HFFc6 (cell line): ENCODE measurements at regions not wholly inside any gene's neighbourhood (a gene's known extent, or its start where the extent isn't known, plus 50 kb on each side); places are given as distances from the start of the nearest gene placed in this dataset.

Experiments used
- DNase-seq: peaks from one replicate; pipeline ENCODE4 v3.0.0-alpha.2; 2018
- H3K27ac Mint-ChIP-seq: 2 replicates; pipeline ENCODE4 v1.8.0; 2020; ENCODE audit warnings: mild to moderate bottlenecking, mixed read lengths
- H3K27me3 Mint-ChIP-seq: 2 replicates; pipeline ENCODE4 v1.8.0; 2021; ENCODE audit warnings: mild to moderate bottlenecking, moderate library complexity, mixed read lengths; ENCODE audit not compliant: insufficient read depth
- H3K36me3 Mint-ChIP-seq: 2 replicates; pipeline ENCODE4 v1.8.0; 2021; ENCODE audit warnings: low read depth, mixed read lengths
- H3K4me1 Mint-ChIP-seq: 2 replicates; pipeline ENCODE4 v1.8.0; 2020; ENCODE audit warnings: low read depth, mixed read lengths
- H3K4me3 Mint-ChIP-seq: 2 replicates; pipeline ENCODE4 v1.8.0; 2020; ENCODE audit warnings: mild to moderate bottlenecking, moderate library complexity, mixed read lengths
- H3K9me3 Mint-ChIP-seq: 2 replicates; pipeline ENCODE4 v1.8.0; 2020; ENCODE audit warnings: mild to moderate bottlenecking, mixed read lengths
- CTCF ChIP-seq: fragments of 200-600 bp; sonication (generic); IDR thresholded peaks from 2 replicates; pipeline ENCODE4 v1.5.0; 2021; ENCODE audit warnings: antibody characterized with exemption, mild to moderate bottlenecking

- H3K9me3 Mint-ChIP-seq = peaks cover 44% of the 10 kb centered on the region
- DNase-seq = no peak
- no peak overlapping the region for H3K4me3 Mint-ChIP-seq
Measured at GRCh38 chr2:120583121-120583520, 152.5 kb upstream of the GLI2 start.

GRCh38 chr2:120583851-120584570 lies 151.7 kb upstream of the GLI2 start:
- Mint-ChIP-seq H3K27ac (no peak overlapping the region), H3K4me3 (no peak overlapping the region), H3K27me3 (peaks cover 16% of the 10 kb centered on the region), H3K36me3 (peaks cover 36% of the 10 kb centered on the region), H3K9me3 (peaks cover 44% of the 10 kb centered on the region), H3K4me1 (peaks cover 10% of the 10 kb centered on the region)
- DNase-seq = no peak
- no peak for TF ChIP-seq CTCF

More at GRCh38 chr2:120583121-120583520, 152.5 kb upstream of the GLI2 start:
- peaks cover 15% of the 10 kb centered on the region for H3K27me3 Mint-ChIP-seq
- no peak for TF ChIP-seq CTCF
- no peak overlapping the region for H3K27ac Mint-ChIP-seq
- H3K36me3 Mint-ChIP-seq = peaks cover 36% of the 10 kb centered on the region
- H3K4me1 Mint-ChIP-seq = peaks cover 1% of the 10 kb centered on the region; the same call in 1 of the 2 replicates

GRCh38 chr2:120586507-120587278 lies 149.0 kb upstream of the GLI2 start:
- Mint-ChIP-seq H3K36me3 (peaks cover 36% of the 10 kb centered on the region), H3K4me1 (peaks cover 37% of the 10 kb centered on the region), H3K27ac (no peak overlapping the region), H3K4me3 (no peak overlapping the region), H3K27me3 (peaks cover 13% of the 10 kb centered on the region), H3K9me3 (peaks cover 49% of the 10 kb centered on the region)
- DNase-seq = no peak
- no peak for TF ChIP-seq CTCF

- no peak for DNase-seq
- Mint-ChIP-seq H3K9me3 (peaks cover 49% of the 10 kb centered on the region), H3K4me3 (no peak overlapping the region), H3K27ac (no peak overlapping the region), H3K4me1 (peaks cover 42% of the 10 kb centered on the region), H3K27me3 (peaks cover 13% of the 10 kb centered on the region), H3K36me3 (peaks cover 36% of the 10 kb centered on the region)
- no peak for TF ChIP-seq CTCF
Measured at GRCh38 chr2:120587279-120587996, 148.2 kb upstream of the GLI2 start.

- no peak for DNase-seq
- Mint-ChIP-seq H3K27me3 (peaks cover 8% of the 10 kb centered on the region), H3K4me3 (no peak overlapping the region), H3K4me1 (peaks cover 42% of the 10 kb centered on the region), H3K27ac (no peak overlapping the region), H3K36me3 (peaks cover 31% of the 10 kb centered on the region), H3K9me3 (peaks cover 44% of the 10 kb centered on the region)
- no peak for TF ChIP-seq CTCF
Measured at GRCh38 chr2:120587997-120588336, 147.7 kb upstream of the GLI2 start.
